ENCODE measurements at regions not wholly inside any gene's neighbourhood (a gene's known extent, or its start where the extent isn't known, plus 50 kb on each side); places are given as distances from the start of the nearest gene placed in this dataset.

DNA sequence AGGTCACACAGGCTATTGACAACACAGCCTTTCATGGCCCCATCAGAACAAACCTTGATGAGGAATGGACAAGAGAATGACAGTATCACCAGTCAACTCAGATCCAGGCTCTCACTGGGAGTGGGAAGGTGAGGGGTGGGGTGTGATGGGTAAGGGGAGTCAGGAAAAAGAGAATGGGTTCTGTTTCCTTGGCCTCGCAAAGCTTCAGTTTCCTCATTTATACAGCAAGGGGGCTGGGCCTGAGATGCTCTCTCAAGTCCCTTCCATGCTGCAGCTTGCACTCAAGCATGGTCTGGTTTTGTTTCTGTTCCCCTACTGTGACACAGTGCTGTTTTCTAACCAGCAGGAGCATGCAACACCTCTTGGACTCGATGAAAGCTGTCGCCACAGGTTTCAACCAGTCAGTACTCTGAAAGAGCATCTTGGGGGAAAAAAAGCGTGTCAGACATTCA, 65.7 kb upstream of the IL12A start:
- no peak for DNase-seq (ENCODE audit: low spot score)
- no peak overlapping the region for H3K27ac Mint-ChIP-seq

DNA sequence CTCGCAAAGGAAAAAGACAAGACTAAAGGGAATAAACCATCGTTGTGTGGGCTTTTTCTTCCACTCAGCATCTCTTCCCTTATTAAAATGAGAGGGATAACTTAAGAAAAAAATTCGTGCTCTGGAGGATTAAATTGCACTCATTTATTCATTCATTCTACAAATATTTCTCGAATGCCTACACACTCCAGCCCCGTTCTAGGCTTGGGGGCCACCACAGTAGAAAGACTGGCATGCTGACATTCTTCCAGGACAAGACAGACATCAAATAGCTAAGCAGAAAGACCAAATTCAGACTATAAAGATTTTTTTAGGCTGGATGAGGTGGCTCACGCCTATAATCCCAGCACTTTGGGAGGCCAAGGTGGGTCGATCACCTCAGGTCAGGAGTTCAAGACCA, 65.3 kb upstream of the IL12A start:
- Mint-ChIP-seq H3K27me3 (ENCODE audit: low read depth) (peaks cover 14% of the 10 kb centered on the region), H3K9me3 (no peaks in the 10 kb centered on the region), H3K4me3 (no peak overlapping the region), H3K27ac (no peak overlapping the region), H3K36me3 (ENCODE audit: low read depth) (no peaks in the 10 kb centered on the region), H3K4me1 (ENCODE audit: low read depth) (no peaks in the 10 kb centered on the region)
- DNase-seq (ENCODE audit: low spot score): no peak

More for the DNA sequence above, 65.7 kb upstream of the IL12A start:
- H3K27me3 Mint-ChIP-seq (ENCODE audit: low read depth): peaks cover 14% of the 10 kb centered on the region
- H3K9me3 Mint-ChIP-seq: no peaks in the 10 kb centered on the region
- no peak overlapping the region for H3K4me3 Mint-ChIP-seq
- H3K4me1 Mint-ChIP-seq (ENCODE audit: low read depth): no peaks in the 10 kb centered on the region
- H3K36me3 Mint-ChIP-seq (ENCODE audit: low read depth): no peaks in the 10 kb centered on the region

DNA sequence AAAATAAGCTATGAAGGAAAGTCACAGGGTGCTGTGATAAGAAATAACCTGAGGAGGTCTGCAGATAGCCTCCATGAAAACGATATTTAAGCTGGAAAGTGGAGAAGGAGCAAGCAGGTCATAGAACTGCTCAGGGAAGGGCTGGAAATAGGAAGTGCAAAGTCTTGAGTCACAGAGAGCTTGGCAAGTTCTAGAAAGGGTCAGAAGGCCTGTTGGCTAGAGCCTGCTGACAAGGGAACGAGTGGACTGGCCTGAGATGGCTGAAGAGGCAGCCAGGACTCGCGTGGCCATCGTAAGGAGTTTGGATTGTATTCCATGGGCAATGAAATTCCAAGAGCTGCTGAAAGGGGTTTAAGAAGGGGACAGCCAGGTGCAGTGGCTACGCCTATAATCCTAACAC, 64.7 kb upstream of the IL12A start:
- H3K36me3 Mint-ChIP-seq (ENCODE audit: low read depth): no peaks in the 10 kb centered on the region
- no peaks in the 10 kb centered on the region for H3K4me1 Mint-ChIP-seq (ENCODE audit: low read depth)
- no peaks in the 10 kb centered on the region for H3K9me3 Mint-ChIP-seq
- no peak overlapping the region for H3K27ac Mint-ChIP-seq
- DNase-seq (ENCODE audit: low spot score): no peak
- H3K4me3 Mint-ChIP-seq: no peak overlapping the region
- H3K27me3 Mint-ChIP-seq (ENCODE audit: low read depth): peaks cover 14% of the 10 kb centered on the region

DNA sequence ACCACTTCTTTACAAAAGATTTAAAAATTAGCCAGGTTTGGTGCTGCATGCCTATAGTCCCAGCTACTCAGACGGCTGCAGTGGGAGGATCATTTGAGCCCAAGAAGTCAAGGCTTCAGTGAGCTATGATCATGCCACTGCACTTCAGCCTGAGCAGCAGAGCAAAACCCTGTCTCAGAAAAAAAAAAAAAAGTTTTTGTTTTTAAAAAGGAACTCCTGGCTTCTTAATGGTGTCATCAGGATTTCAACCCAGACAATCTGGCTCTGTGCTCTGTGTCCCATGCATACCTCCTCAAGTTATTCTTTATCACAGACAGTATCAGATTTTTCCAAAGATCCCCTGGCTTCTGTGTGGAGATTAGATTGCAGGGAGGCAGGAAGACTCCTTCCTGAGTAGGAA, 64.2 kb upstream of the IL12A start:
- no peaks in the 10 kb centered on the region for H3K9me3 Mint-ChIP-seq

DNA sequence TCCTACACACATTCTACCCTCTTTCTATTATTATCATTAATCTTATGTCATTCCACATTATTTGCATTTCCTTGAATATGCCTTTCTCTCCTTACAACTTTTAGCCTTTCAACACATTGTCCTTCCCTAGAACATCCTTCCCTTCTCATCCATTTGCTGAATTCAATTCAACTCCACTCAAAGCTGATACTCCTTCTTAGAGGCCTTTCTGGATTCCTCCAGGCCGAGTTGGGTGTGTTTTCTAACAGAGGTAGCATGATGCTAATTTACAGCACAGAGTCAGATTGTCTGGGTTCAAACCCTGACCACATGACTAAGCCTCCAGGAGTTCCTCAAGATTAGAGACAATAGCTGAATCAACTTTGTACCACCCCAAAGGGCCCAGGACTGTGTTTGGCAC, 63.4 kb upstream of the IL12A start:
- no peaks in the 10 kb centered on the region for H3K9me3 Mint-ChIP-seq

More for the DNA sequence above, 64.2 kb upstream of the IL12A start:
- Mint-ChIP-seq H3K27ac (no peak overlapping the region), H3K36me3 (ENCODE audit: low read depth) (no peaks in the 10 kb centered on the region), H3K4me1 (ENCODE audit: low read depth) (peaks cover 3% of the 10 kb centered on the region), H3K4me3 (no peak overlapping the region), H3K27me3 (ENCODE audit: low read depth) (peaks cover 14% of the 10 kb centered on the region)
- DNase-seq (ENCODE audit: low spot score): no peak

DNA sequence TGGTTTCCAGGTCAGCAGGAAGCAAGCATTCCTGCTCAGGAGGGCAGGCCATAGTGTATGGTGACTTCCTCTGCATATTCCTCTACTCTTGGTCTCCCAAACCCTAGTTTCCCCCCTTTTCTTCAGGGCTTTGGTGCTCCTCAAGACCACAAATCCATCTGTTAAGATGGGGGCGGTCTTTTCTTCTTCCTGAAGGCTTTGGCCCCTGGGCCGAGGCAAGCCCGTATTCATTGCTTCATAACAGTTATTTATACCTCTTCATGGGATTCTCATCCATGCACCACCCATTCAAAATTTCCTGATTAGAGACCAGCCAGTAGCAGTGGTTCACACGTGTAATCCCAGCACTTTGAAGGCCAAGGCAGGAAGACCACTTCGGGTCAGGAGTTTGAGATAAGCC, 62.1 kb upstream of the IL12A start:
- H3K27ac Mint-ChIP-seq: no peak overlapping the region
- no peak for DNase-seq (ENCODE audit: low spot score)

More for the DNA sequence above, 63.4 kb upstream of the IL12A start:
- no peak for DNase-seq (ENCODE audit: low spot score)
- H3K4me1 Mint-ChIP-seq (ENCODE audit: low read depth): peaks cover 8% of the 10 kb centered on the region
- H3K36me3 Mint-ChIP-seq (ENCODE audit: low read depth): no peaks in the 10 kb centered on the region
- peaks cover 12% of the 10 kb centered on the region for H3K27me3 Mint-ChIP-seq (ENCODE audit: low read depth)
- no peak overlapping the region for H3K27ac Mint-ChIP-seq
- H3K4me3 Mint-ChIP-seq: no peak overlapping the region

DNA sequence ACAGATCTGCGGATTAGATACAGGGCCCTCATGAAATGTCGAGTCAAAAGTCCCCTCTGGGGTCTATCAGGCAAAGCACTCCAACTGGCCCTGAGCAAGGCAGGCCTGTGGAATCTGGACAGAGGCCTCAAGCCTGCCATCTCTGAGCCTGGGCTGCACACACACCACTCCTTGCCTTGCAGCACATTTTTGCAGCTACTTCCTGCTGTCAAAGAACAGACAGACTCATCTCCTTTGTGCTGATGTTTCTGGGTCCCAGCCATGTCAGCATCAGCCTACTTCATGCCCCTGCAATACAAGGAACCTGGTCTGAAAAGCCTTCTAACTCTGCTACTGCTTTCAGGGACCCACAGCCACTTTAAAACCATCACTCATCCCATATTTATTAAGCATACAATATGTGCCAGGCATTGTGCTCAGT, 60.6 kb upstream of the IL12A start:
- peaks cover under 1% of the 10 kb centered on the region for H3K36me3 Mint-ChIP-seq (ENCODE audit: low read depth)
- H3K27me3 Mint-ChIP-seq (ENCODE audit: low read depth): no peaks in the 10 kb centered on the region
- no peak for DNase-seq (ENCODE audit: low spot score)
- peaks cover 8% of the 10 kb centered on the region for H3K4me1 Mint-ChIP-seq (ENCODE audit: low read depth)
- H3K9me3 Mint-ChIP-seq: peaks cover 10% of the 10 kb centered on the region
- no peak overlapping the region for H3K27ac Mint-ChIP-seq
- H3K4me3 Mint-ChIP-seq: no peak overlapping the region

More for the DNA sequence above, 62.1 kb upstream of the IL12A start:
- H3K4me3 Mint-ChIP-seq: no peak overlapping the region
- peaks cover 5% of the 10 kb centered on the region for H3K27me3 Mint-ChIP-seq (ENCODE audit: low read depth)
- no peaks in the 10 kb centered on the region for H3K36me3 Mint-ChIP-seq (ENCODE audit: low read depth)
- peaks cover 8% of the 10 kb centered on the region for H3K4me1 Mint-ChIP-seq (ENCODE audit: low read depth)
- no peaks in the 10 kb centered on the region for H3K9me3 Mint-ChIP-seq

DNA sequence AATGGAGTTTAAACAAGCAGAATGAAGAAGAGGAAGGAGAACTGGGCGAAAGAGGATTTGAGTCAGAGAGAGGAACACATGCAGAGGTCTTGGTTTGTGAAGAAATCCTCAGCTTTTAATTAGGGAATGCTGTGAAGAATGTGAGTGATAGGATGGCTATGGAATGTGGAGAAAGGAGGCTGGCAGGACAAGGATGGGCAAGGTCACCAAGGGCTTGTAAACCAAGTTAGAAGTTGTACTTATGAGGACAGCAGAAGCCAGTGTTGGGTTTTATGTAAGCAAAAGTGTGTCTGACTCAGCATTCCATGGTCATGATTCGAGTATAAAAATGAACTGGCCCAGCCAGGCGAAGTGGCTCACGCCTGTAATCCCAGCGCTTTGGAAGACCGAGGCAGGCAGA, 60.0 kb upstream of the IL12A start:
- H3K9me3 Mint-ChIP-seq: peaks cover 16% of the 10 kb centered on the region
- H3K4me1 Mint-ChIP-seq (ENCODE audit: low read depth): peaks cover 8% of the 10 kb centered on the region
- no peak overlapping the region for H3K4me3 Mint-ChIP-seq
- no peaks in the 10 kb centered on the region for H3K27me3 Mint-ChIP-seq (ENCODE audit: low read depth)
- no peak for DNase-seq (ENCODE audit: low spot score)
- peaks cover 2% of the 10 kb centered on the region for H3K36me3 Mint-ChIP-seq (ENCODE audit: low read depth)
- H3K27ac Mint-ChIP-seq: no peak overlapping the region

DNA sequence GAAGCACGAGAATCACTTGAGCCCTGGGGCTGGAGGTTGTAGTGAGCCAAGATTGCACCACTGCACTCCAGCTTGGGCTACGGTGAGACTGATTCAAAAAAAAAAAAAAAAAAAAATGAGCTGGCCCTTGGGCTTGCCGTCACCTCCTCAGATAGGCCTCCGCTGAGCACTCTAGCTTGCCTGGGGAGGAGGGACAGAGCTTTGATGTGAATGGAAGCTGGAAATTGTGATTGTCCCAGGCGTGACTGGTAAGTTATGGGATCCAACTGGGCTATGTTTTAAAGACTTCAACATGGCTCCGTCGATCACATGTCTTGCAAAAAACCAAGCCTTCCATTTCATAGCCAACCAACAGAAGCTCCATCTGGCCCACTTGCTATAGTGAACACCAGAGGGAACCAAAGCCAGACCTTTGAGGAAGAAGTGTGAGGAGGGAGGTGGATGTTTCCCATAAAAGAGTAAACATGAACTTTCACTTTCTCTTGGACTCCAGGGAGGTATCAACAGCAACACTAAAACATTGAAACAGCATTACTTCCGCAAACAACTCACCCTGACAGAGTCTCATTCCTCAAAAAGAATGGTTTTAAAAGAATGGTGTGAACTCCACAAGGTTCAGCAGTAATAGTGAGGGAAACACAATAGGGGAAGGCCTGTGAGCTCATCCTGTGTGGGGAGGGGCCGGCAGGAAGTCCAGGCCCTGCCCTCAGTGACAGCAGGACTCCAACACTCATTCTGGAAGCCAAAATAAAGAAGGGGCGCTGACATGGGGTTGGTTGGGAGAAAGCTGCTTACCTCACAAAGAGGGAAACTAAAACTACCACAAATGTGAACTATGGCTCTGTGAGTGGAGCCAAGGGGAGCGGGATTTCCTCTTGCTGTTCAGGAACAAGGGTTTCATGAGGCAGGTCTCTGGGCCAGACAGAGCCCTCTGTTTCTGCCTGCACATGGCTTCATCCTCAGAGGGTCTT, 59.2 kb upstream of the IL12A start:
- Mint-ChIP-seq H3K9me3 (peaks cover 22% of the 10 kb centered on the region), H3K27me3 (ENCODE audit: low read depth) (no peaks in the 10 kb centered on the region), H3K27ac (peak overlapping the region; percentile 53), H3K4me3 (no peak overlapping the region), H3K4me1 (ENCODE audit: low read depth) (peaks cover 8% of the 10 kb centered on the region), H3K36me3 (ENCODE audit: low read depth) (peaks cover 2% of the 10 kb centered on the region)
- peak; percentile 5 for DNase-seq (ENCODE audit: low spot score)

DNA sequence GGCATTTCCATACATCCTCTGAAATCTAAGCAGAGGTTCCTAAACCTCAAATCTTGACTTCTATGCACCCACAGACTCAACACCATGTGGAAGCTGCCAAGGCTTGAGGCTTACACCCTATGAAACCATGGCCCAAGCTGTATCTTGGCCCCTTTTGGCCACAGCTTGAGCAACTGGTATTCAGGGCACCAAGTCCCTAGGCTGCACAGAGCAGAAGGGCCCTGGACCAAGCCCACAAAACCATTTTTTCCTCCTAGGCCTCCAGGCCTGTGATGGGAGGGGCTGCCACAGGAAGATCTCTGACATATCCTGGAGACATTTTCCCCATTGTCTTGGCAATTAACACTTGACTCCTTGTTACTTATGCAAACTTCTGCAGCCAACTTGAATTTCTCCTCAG, 54.4 kb upstream of the IL12A start:
- no peak for DNase-seq (ENCODE audit: low spot score)
- Mint-ChIP-seq H3K4me3 (no peak overlapping the region), H3K4me1 (ENCODE audit: low read depth) (peaks cover 11% of the 10 kb centered on the region), H3K27ac (no peak overlapping the region), H3K36me3 (ENCODE audit: low read depth) (peaks cover 11% of the 10 kb centered on the region), H3K27me3 (ENCODE audit: low read depth) (no peaks in the 10 kb centered on the region), H3K9me3 (peaks cover 30% of the 10 kb centered on the region)

DNA sequence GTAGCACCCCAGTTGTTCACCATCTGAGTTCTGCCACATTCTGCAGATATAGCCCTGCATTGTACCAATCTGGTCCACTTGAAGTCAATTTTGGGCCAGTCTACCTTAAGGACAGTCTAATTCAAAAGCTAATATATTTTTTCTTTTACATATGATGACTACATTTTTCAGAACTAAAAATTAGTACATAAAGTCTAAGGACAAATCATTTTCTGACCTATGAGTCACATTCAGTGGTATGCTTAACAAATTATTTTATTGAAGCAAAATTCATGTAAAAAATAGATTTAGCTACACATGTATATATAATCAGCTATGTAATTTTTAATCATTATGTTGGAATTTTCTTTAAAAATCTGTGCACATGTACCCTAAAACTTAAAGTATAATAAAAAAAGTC, 52.1 kb upstream of the IL12A start:
- peaks cover 30% of the 10 kb centered on the region for H3K9me3 Mint-ChIP-seq
- H3K4me1 Mint-ChIP-seq (ENCODE audit: low read depth): peaks cover 14% of the 10 kb centered on the region
- no peak for DNase-seq (ENCODE audit: low spot score)
- H3K27me3 Mint-ChIP-seq (ENCODE audit: low read depth): no peaks in the 10 kb centered on the region
- H3K27ac Mint-ChIP-seq: no peak overlapping the region
- H3K36me3 Mint-ChIP-seq (ENCODE audit: low read depth): peaks cover 11% of the 10 kb centered on the region
- no peak overlapping the region for H3K4me3 Mint-ChIP-seq

DNA sequence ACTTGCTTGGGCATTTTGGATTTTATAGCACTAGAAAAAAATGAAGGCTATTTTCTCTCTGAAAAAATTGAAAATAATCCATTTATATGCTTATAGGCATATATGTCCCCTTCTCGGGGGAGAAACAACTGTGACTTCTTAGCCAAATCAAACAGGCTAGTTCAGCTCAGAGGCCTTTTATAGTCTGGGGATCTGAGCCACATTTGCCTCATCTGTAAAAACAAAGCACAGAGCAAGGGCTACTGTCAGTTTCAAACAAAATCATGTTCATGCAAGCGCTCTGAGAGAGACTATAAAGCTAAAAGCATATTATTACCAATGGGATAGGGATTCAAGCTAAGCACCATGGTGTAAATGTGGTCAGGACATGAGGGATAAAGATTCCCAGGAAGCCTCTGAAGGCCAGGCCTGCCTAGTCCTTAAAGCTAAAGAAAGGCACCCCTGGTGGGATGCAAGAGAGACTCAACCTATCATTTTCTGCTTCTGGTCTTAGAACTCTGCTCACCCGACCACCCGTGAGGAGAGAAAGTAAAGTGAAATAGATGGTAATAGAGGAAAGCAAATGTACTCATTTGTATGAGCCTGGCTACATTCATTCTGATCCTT, 51.0 kb upstream of the IL12A start:
- Mint-ChIP-seq H3K4me1 (ENCODE audit: low read depth) (peaks cover 22% of the 10 kb centered on the region), H3K36me3 (ENCODE audit: low read depth) (peaks cover 11% of the 10 kb centered on the region), H3K9me3 (peaks cover 22% of the 10 kb centered on the region), H3K27me3 (ENCODE audit: low read depth) (no peaks in the 10 kb centered on the region), H3K27ac (no peak overlapping the region), H3K4me3 (no peak overlapping the region)
- no peak for DNase-seq (ENCODE audit: low spot score)

DNA sequence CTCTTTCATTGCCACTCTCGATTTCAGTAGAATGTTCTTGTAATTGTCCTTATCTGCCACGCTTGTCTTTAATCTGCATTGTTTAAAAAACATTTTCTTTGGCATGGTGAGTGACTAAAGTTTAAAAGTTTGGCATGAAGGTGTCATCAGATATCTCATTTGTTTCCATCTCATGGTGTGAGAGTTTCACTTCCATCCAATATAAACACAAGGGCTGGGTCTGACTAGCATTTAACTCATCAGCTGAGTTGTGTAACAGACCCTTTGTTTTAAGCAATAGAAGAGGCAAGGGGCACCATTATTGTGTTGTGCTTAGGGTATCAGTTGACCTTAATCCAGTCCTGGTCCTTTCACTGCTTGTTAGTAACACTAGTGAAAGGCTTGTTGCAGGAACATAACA, 49.9 kb upstream of the IL12A start:
- Mint-ChIP-seq H3K9me3 (peaks cover 14% of the 10 kb centered on the region), H3K4me1 (ENCODE audit: low read depth) (peaks cover 23% of the 10 kb centered on the region), H3K4me3 (no peak overlapping the region), H3K27me3 (ENCODE audit: low read depth) (peaks cover 2% of the 10 kb centered on the region), H3K27ac (peak overlapping the region; percentile 14), H3K36me3 (ENCODE audit: low read depth) (peaks cover 9% of the 10 kb centered on the region)
- no peak for DNase-seq (ENCODE audit: low spot score)

All from T-helper 2 cell treated with Interferon-gamma antibody and Interleukin-4, amounts not matched to agents 5 μg/mL and 100 μg/mL, for 36 hours (primary cell).